Ascending aorta (tissue), 2 donors: ENCODE measurements at regions not wholly inside any gene's neighbourhood (a gene's known extent, or its start where the extent isn't known, plus 50 kb on each side); places are given as distances from the start of the nearest gene placed in this dataset.

Experiments
- DNase-seq, 2 donors: peaks; one replicate each; pipeline ENCODE4 v3.0.0-alpha.2; 2019; ENCODE audit warnings: low spot score in 2 of 2
- H3K27ac ChIP-seq, 2 donors: fragments of 200-600 bp; sonication (generic); one replicate each; pipeline ENCODE4 v1.5.1; 2016 to 2017; ENCODE audit warnings: mild to moderate bottlenecking in 1 of 2
- H3K27me3 ChIP-seq: fragments of 200-600 bp; sonication (generic); one replicate; pipeline ENCODE4 v1.5.1; 2017
- H3K36me3 ChIP-seq, 2 donors: fragments of 200-600 bp; sonication (generic); one replicate each; pipeline ENCODE4 v1.5.1; 2016
- H3K4me1 ChIP-seq, 2 donors: fragments of 200-600 bp; sonication (generic); one replicate each; pipeline ENCODE4 v1.5.1; 2016 to 2017; ENCODE audit warnings: mild to moderate bottlenecking in 1 of 2
- H3K4me3 ChIP-seq, 2 donors: fragments of 200-600 bp; sonication (generic); one replicate each; pipeline ENCODE4 v1.5.1; 2016 to 2017; ENCODE audit warnings: mild to moderate bottlenecking in 1 of 2
- H3K9me3 ChIP-seq, 2 donors: fragments of 200-600 bp; sonication (generic); one replicate each; pipeline ENCODE4 v1.5.1; 2016
- intact Hi-C: fragments of 100-400 bp; cut with DNase I; formaldehyde crosslinking; loops from one replicate; pipeline ENCODE4 v1.15.1; 2023
- TF ChIP-seq, protein P1 (sequence below), 3 experiments: fragments of 200-600 bp in 2 of 3; fragments of 450-650 bp in 1 of 3; sonication (generic) in 2 of 3; IDR thresholded peaks; one replicate each; pipeline ENCODE4 v1.5.1; 2016 to 2019; ENCODE audit warnings: antibody characterized with exemption in 3 of 3, mild to moderate bottlenecking in 1 of 3, moderate library complexity in 1 of 3

DNA sequence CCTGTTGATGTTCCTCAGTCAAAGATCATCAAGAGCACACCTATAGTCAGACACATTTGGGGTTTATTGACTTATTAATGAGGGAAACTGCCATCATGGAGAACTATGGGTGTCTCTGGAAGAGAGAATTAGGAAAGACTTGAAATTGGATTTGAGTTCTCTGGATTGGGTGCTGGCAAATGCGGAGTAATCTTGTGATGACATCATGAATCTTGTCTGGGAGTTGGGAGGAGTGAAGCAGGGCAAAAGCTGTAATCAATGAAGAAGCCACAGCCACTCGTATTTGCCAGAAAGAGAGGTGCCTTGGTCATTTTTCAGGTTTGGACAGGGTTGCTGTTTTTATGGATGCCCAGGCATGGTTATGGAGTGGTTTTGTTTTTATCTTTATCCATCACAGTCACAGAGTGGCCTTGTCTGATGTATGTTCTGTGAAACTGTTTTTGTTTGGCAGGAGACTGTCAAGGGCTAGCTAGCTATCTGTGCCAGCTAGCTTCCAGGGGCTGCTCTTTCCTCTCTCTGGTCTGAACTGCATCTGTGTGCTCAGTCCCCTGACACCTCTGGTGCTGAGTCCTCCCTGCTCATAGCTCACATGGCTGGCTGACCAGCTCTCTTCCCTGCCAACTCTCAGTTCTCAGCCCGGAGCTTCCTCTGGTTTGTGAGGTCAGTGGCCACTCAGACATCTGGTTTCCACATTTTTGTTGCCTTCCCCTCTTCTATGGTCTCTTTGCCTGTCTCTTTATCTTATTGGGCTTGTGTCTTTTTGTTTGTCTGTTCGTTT lies 193.4 kb upstream of the RMP24 start:
- Histone ChIP-seq H3K4me3 (no peak overlapping the region), H3K9me3 (no peaks in the 10 kb centered on the region), H3K36me3 (no peaks in the 10 kb centered on the region), H3K27me3 (no peaks in the 10 kb centered on the region), H3K4me1 (no peaks in the 10 kb centered on the region), H3K27ac (no peak overlapping the region)
- intact Hi-C loops, result no loop called here
- TF ChIP-seq, protein P1, sequence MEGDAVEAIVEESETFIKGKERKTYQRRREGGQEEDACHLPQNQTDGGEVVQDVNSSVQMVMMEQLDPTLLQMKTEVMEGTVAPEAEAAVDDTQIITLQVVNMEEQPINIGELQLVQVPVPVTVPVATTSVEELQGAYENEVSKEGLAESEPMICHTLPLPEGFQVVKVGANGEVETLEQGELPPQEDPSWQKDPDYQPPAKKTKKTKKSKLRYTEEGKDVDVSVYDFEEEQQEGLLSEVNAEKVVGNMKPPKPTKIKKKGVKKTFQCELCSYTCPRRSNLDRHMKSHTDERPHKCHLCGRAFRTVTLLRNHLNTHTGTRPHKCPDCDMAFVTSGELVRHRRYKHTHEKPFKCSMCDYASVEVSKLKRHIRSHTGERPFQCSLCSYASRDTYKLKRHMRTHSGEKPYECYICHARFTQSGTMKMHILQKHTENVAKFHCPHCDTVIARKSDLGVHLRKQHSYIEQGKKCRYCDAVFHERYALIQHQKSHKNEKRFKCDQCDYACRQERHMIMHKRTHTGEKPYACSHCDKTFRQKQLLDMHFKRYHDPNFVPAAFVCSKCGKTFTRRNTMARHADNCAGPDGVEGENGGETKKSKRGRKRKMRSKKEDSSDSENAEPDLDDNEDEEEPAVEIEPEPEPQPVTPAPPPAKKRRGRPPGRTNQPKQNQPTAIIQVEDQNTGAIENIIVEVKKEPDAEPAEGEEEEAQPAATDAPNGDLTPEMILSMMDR (IDR thresholded peaks at IDR 0.05), result no peak
- no peak for DNase-seq

DNA sequence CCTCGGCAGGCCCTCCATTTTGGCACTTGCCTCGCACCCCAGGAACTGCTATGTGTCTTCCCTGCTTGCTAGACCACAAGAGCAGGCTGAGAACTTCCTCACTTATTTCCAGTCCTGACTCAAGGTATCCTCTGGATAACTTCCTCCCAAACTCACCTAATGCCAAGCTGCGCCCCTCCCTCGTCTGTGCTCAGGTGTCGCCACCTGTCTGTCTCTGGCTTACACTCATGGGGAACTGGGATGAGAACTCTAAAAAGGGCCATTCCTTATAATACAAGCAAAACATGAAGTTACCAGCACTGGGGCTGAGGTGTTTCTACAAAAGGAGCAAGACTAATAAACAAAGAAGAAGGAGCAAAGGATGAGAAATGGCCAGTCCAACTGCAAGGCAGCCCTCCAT lies 191.5 kb upstream of the RMP24 start:
- Histone ChIP-seq H3K36me3 (no peaks in the 10 kb centered on the region), H3K4me1 (no peaks in the 10 kb centered on the region), H3K9me3 (no peaks in the 10 kb centered on the region), H3K4me3 (no peak overlapping the region), H3K27me3 (no peaks in the 10 kb centered on the region), H3K27ac (no peak overlapping the region)
- TF ChIP-seq, protein P1 (IDR thresholded peaks at IDR 0.05), result no peak
- DNase-seq, result no peak
- intact Hi-C loops, result no loop called here

DNA sequence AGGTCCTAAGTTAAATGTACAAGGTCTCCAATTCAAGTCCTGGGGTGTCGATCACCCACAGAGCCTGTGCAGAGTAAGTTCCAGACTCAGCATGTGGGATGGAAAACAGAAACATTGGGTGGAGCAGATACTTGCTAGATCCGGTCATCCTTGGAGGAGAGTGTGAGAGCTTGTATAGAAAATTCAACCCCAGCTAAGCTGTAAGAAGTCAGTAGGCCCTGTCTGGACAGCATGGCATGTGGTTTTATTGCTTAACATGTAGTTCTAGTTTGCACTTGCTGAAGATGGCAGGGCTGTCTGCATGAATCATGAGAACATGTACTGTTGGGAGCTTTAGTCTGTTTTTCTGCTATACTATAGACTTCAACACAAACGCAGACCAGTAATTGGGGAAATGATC lies 189.6 kb upstream of the RMP24 start:
- H3K27me3 ChIP-seq, result no peaks in the 10 kb centered on the region
- H3K36me3 ChIP-seq, result no peaks in the 10 kb centered on the region
- no peak overlapping the region for H3K4me3 ChIP-seq
- H3K9me3 ChIP-seq, result no peaks in the 10 kb centered on the region
- H3K27ac ChIP-seq, result no peak overlapping the region
- DNase-seq, result no peak
- TF ChIP-seq, protein P1 (IDR thresholded peaks at IDR 0.05), result no peak
- H3K4me1 ChIP-seq, result no peaks in the 10 kb centered on the region
- intact Hi-C loops, result no loop called here

DNA sequence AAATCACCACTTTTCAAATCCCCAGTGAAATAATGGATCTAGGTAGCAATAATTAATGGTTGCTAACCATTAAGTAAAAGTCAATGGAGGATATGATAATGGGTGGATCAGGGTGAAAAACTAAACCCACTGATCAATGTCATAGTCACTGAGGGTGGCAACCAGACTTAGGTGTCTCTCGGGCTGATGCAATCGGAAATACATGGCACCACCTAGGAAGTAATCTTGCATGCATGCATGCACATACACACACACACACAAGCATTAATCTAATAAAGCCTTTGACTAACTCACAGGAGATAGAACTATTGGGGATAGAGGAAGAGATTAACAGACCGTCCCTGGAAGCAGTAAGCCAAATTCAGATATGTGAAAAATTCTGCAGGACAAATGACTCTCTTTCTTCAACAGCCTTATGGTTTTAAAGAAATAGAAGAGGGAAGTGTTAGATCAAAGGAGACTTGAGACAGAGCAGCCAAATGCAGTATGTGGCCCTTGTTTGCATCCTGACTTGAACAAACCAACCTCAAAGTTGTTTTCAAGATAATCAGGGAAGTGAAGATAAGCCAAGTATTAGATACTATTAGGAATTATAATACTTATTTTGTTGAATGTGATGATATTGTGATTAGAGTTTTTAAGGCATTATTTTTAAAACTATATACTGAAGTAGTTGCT lies 186.0 kb upstream of the RMP24 start:
- TF ChIP-seq, protein P1 (IDR thresholded peaks at IDR 0.05), result no peak
- H3K4me1 ChIP-seq, result no peaks in the 10 kb centered on the region
- H3K36me3 ChIP-seq, result no peaks in the 10 kb centered on the region
- DNase-seq, result no peak
- no peaks in the 10 kb centered on the region for H3K27me3 ChIP-seq
- no peak overlapping the region for H3K4me3 ChIP-seq
- no peak overlapping the region for H3K27ac ChIP-seq
- intact Hi-C loops, result no loop called here
- no peaks in the 10 kb centered on the region for H3K9me3 ChIP-seq

DNA sequence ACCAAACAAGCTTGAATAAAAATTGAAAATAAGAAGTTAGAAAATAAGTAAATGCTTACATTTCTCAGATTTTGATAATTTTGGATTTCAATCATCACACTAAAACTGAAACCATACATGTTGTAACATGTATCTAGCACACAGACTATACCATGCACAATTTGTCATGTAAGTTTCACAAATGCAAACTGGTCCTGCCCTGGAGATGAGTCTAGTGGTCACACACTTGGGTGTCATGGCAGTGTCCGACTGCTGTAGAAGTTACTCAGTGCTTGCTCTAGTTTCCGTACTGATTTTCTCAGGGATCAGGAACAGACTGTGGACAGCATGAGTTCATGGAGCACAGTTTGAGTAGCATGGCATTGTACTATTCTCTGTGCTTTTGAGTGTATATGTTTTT lies 182.9 kb upstream of the RMP24 start:
- DNase-seq, result no peak
- TF ChIP-seq, protein P1 (IDR thresholded peaks at IDR 0.05), result no peak
- no peaks in the 10 kb centered on the region for H3K9me3 ChIP-seq
- H3K4me1 ChIP-seq, result no peaks in the 10 kb centered on the region
- no peak overlapping the region for H3K27ac ChIP-seq
- no peak overlapping the region for H3K4me3 ChIP-seq
- H3K27me3 ChIP-seq, result no peaks in the 10 kb centered on the region
- H3K36me3 ChIP-seq, result no peaks in the 10 kb centered on the region
- intact Hi-C loops, result no loop called here
